Kidney epithelial cell (primary cell): ENCODE measurements at regions not wholly inside any gene's neighbourhood (a gene's known extent, or its start where the extent isn't known, plus 50 kb on each side); places are given as distances from the start of the nearest gene placed in this dataset.

Experiments
- DNase-seq: peaks from one replicate; pipeline ENCODE4 v3.0.0-alpha.2; 2010; ENCODE audit warnings: low read depth
- H3K27me3 ChIP-seq: 2 replicates; pipeline ENCODE4 v1.6.0; 2011; ENCODE audit warnings: low read length; ENCODE audit not compliant: control insufficient read depth, insufficient read depth
- H3K36me3 ChIP-seq: 2 replicates; pipeline ENCODE4 v1.5.1; 2011; ENCODE audit warnings: low read length; ENCODE audit not compliant: control insufficient read depth, insufficient read depth
- H3K4me3 ChIP-seq: 2 replicates; pipeline ENCODE4 v1.5.1; 2011; ENCODE audit warnings: low read depth, mild to moderate bottlenecking, control low read depth, low read length
- CTCF ChIP-seq: IDR thresholded peaks from 2 replicates; pipeline ENCODE4 v1.5.1; 2011; ENCODE audit warnings: mild to moderate bottlenecking, moderate library complexity, low read length, control low read depth, inconsistent platforms; ENCODE audit not compliant: insufficient read depth, poor library complexity, severe bottlenecking

- no peak for DNase-seq
- Histone ChIP-seq H3K4me3 (no peak overlapping the region), H3K36me3 (no peaks in the 10 kb centered on the region), H3K27me3 (no peaks in the 10 kb centered on the region)
- TF ChIP-seq CTCF, result no peak
Observed at GRCh38 chr11:70535191-70535971, 137.1 kb downstream of the CTTN start.

DNA sequence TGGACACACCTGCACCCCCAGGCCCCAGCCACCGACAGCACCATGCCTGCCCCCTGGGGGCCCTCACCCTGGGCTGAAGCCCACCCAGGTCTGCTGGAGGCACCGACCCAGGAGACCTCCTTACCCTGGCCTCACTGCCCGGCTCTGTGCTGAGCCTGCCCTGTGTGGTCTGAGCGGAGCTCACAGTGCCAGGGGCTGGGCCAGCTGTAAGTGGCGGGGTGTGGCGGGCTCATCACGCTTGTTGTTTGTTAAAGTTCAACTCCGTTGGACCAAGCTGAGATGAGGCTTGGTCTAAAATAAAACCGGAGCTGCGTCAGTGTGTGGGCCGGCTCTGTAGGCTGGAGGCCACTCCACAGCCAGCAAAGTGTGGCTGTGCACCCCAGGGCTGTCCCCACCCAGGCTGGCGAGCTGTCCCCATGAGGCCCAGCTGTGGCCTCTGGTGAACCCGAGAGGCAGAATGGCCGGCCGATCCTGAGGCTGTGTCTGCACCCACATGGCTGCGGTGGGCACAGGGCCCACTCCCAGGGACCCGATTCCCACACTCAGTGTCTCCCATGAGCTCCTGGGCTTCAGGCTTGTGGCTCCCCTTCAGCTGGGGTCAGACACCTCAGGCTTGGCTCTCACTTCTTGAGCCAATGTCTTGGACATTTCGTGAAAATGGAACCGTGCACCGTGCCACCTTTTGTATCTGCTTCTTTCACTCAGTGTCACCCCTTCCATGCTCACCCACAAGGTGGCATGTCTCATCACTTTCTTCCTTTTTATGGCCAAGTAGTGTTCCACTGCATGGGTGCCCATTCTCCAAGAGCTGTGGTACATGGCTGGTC is 137.9 kb downstream of the CTTN start:
- no peak for DNase-seq
- no peaks in the 10 kb centered on the region for H3K27me3 ChIP-seq
- no peak overlapping the region for H3K4me3 ChIP-seq
- no peaks in the 10 kb centered on the region for H3K36me3 ChIP-seq
- TF ChIP-seq CTCF, result no peak

GRCh38 chr11:70537576-70538571 is 139.5 kb downstream of the CTTN start:
- no peaks in the 10 kb centered on the region for H3K27me3 ChIP-seq
- H3K4me3 ChIP-seq, result no peak overlapping the region
- no peak for TF ChIP-seq CTCF
- no peak for DNase-seq
- H3K36me3 ChIP-seq, result no peaks in the 10 kb centered on the region

GRCh38 chr11:70538641-70539359 is 140.5 kb downstream of the CTTN start:
- H3K36me3 ChIP-seq, result no peaks in the 10 kb centered on the region
- H3K4me3 ChIP-seq, result no peak overlapping the region
- no peak for DNase-seq
- H3K27me3 ChIP-seq, result no peaks in the 10 kb centered on the region
- no peak for TF ChIP-seq CTCF
